ENCODE measurements at regions not wholly inside any gene's neighbourhood (a gene's known extent, or its start where the extent isn't known, plus 50 kb on each side); places are given as distances from the start of the nearest gene placed in this dataset.

DNA sequence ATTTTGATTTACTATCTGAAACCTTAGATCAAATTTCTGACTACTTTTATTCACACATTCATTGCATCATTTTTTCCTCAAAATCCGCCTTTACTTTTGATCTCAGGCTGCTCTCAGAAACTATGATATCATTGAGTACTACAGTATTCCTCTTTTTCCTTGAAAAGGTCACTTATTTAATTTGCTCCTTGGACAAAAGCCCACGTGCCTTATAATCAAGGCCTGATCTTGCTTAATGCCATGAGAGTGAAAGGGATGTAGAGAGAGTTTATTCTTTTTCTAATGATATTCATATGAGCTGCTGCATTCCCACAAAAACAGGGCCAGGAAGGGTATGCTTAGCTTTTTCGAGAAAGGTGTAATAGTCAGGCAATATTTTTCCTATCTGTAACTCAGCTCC, 327.0 kb downstream of the ETS1 start:
- TF ChIP-seq, protein P1, sequence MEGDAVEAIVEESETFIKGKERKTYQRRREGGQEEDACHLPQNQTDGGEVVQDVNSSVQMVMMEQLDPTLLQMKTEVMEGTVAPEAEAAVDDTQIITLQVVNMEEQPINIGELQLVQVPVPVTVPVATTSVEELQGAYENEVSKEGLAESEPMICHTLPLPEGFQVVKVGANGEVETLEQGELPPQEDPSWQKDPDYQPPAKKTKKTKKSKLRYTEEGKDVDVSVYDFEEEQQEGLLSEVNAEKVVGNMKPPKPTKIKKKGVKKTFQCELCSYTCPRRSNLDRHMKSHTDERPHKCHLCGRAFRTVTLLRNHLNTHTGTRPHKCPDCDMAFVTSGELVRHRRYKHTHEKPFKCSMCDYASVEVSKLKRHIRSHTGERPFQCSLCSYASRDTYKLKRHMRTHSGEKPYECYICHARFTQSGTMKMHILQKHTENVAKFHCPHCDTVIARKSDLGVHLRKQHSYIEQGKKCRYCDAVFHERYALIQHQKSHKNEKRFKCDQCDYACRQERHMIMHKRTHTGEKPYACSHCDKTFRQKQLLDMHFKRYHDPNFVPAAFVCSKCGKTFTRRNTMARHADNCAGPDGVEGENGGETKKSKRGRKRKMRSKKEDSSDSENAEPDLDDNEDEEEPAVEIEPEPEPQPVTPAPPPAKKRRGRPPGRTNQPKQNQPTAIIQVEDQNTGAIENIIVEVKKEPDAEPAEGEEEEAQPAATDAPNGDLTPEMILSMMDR (conservative IDR thresholded peaks at IDR 0.05 in 1 of 2, IDR thresholded peaks at IDR 0.05 in 1 of 2; ENCODE audit: extremely low read depth in 1 of 2, insufficient read depth in 1 of 2, low read depth in 1 of 2, low read length in 2 of 2), result no peak
- TF ChIP-seq EZH2 (IDR thresholded peaks at IDR 0.05; ENCODE audit: borderline replicate concordance, low read length), result no peak
